GM23338 (cell line): ENCODE measurements at regions not wholly inside any gene's neighbourhood (a gene's known extent, or its start where the extent isn't known, plus 50 kb on each side); places are given as distances from the start of the nearest gene placed in this dataset.

ENCODE experiments used
- ATAC-seq: fragments of 200-7000 bp; cut with Tn5 transposase; 3 replicates; pipeline ENCODE4 v1.9.1; 2020
- DNase-seq: peaks from one replicate; pipeline ENCODE4 v3.0.0-alpha.2; 2015; ENCODE audit warnings: low spot score
- H2AFZ ChIP-seq: fragments of 200-600 bp; sonication (generic); 2 replicates; pipeline ENCODE4 v1.8.0; 2016; ENCODE audit warnings: antibody characterized with exemption, mild to moderate bottlenecking, moderate library complexity
- H3F3A ChIP-seq: fragments of 200-600 bp; sonication (generic); replicated peaks from 2 replicates; pipeline ENCODE4 v1.8.0; 2017; ENCODE audit warnings: antibody characterized with exemption, mixed run types, low read depth
- H3K27ac ChIP-seq: fragments of 200-600 bp; sonication (generic); 2 replicates; pipeline ENCODE4 v1.6.1; 2016; ENCODE audit warnings: low read depth
- H3K27me3 ChIP-seq: fragments of 200-600 bp; sonication (generic); 2 replicates; pipeline ENCODE4 v1.8.0; 2016; ENCODE audit warnings: mild to moderate bottlenecking, mixed run types, moderate library complexity; ENCODE audit not compliant: insufficient read depth
- H3K36me3 ChIP-seq: fragments of 200-600 bp; sonication (generic); 2 replicates; pipeline ENCODE4 v1.8.0; 2016; ENCODE audit warnings: mild to moderate bottlenecking; ENCODE audit not compliant: insufficient read depth
- H3K4me1 ChIP-seq: fragments of 200-600 bp; sonication (generic); 2 replicates; pipeline ENCODE4 v1.8.0; 2016; ENCODE audit warnings: mild to moderate bottlenecking, moderate library complexity; ENCODE audit not compliant: insufficient read depth
- H3K4me2 ChIP-seq: fragments of 200-600 bp; sonication (generic); 2 replicates; pipeline ENCODE4 v1.7.1; 2017; ENCODE audit warnings: mixed run types
- H3K4me3 ChIP-seq: fragments of 200-600 bp; sonication (generic); 2 replicates; pipeline ENCODE4 v1.6.1; 2016; ENCODE audit warnings: mixed run types
- H3K79me2 ChIP-seq: fragments of 200-600 bp; sonication (generic); replicated peaks from 2 replicates; pipeline ENCODE4 v1.8.0; 2017; ENCODE audit warnings: mild to moderate bottlenecking; ENCODE audit not compliant: insufficient read depth
- H3K9me2 ChIP-seq: fragments of 200-600 bp; sonication (generic); 2 replicates; pipeline ENCODE4 v1.8.0; 2017; ENCODE audit not compliant: insufficient read depth
- H4K20me1 ChIP-seq: fragments of 200-600 bp; sonication (generic); replicated peaks from 2 replicates; pipeline ENCODE4 v1.8.0; 2017; ENCODE audit warnings: mild to moderate bottlenecking; ENCODE audit not compliant: insufficient read depth
- H3K27ac Mint-ChIP-seq: 2 replicates; pipeline ENCODE4 v1.8.0; 2020; ENCODE audit warnings: inconsistent platforms, mild to moderate bottlenecking, moderate library complexity, mixed read lengths
- H3K27me3 Mint-ChIP-seq: 3 replicates; pipeline ENCODE4 v1.8.0; 2022; ENCODE audit warnings: low read depth, mild to moderate bottlenecking, moderate library complexity, mixed read lengths, inconsistent platforms; ENCODE audit not compliant: insufficient read depth, poor library complexity
- H3K36me3 Mint-ChIP-seq: 3 replicates; pipeline ENCODE4 v1.8.0; 2021; ENCODE audit warnings: low read depth, mild to moderate bottlenecking, inconsistent platforms, moderate library complexity, mixed read lengths
- H3K4me1 Mint-ChIP-seq: 3 replicates; pipeline ENCODE4 v1.8.0; 2020; ENCODE audit warnings: mild to moderate bottlenecking, inconsistent platforms, mixed read lengths
- H3K4me3 Mint-ChIP-seq: 3 replicates; pipeline ENCODE4 v1.8.0; 2021; ENCODE audit warnings: moderate library complexity, mild to moderate bottlenecking, inconsistent platforms, mixed read lengths
- H3K9me3 Mint-ChIP-seq: 3 replicates; pipeline ENCODE4 v1.8.0; 2020; ENCODE audit warnings: moderate library complexity, mild to moderate bottlenecking, inconsistent platforms, mixed read lengths
- CREB1 ChIP-seq: fragments of 250-450 bp; sonication (Bioruptor Pico); IDR thresholded peaks from 2 replicates; pipeline ENCODE4 v1.5.0; 2020; ENCODE audit warnings: low read depth, mild to moderate bottlenecking, moderate library complexity
- CTCF ChIP-seq, 2 experiments: fragments of 200-600 bp in 1 of 2; sonication (generic) in 1 of 2; conservative IDR thresholded peaks; 2 replicates each; pipeline versions ENCODE4 v1.5.1 to v1.6.1; 2016 to 2017; ENCODE audit warnings: antibody characterized with exemption in 2 of 2, low read depth in 2 of 2, mild to moderate bottlenecking in 2 of 2, moderate library complexity in 1 of 2
- ETS1 ChIP-seq: IDR thresholded peaks from 2 replicates; pipeline ENCODE4 v1.6.1; 2016; ENCODE audit warnings: antibody characterized with exemption
- EZH2 ChIP-seq: fragments of 200-600 bp; sonication (generic); IDR thresholded peaks from one replicate; pipeline ENCODE4 v1.8.0; 2017; ENCODE audit warnings: antibody characterized with exemption, mild to moderate bottlenecking, low read depth; ENCODE audit not compliant: unreplicated experiment
- EZH2phosphoT487 ChIP-seq: fragments of 200-600 bp; sonication (generic); IDR thresholded peaks from one replicate; pipeline ENCODE4 v1.8.1; 2018; ENCODE audit warnings: antibody characterized with exemption; ENCODE audit not compliant: unreplicated experiment
- JUNB ChIP-seq: IDR thresholded peaks from one replicate; pipeline ENCODE4 v1.6.1; 2016; ENCODE audit warnings: antibody characterized with exemption; ENCODE audit not compliant: unreplicated experiment
- NANOG ChIP-seq: IDR thresholded peaks from 2 replicates; pipeline ENCODE4 v1.6.1; 2016; ENCODE audit warnings: antibody characterized with exemption, borderline replicate concordance
- POLR2AphosphoS5 ChIP-seq: IDR thresholded peaks from 2 replicates; pipeline ENCODE4 v1.6.1; 2016; ENCODE audit warnings: antibody characterized with exemption, low read depth
- STAT1 ChIP-seq: IDR thresholded peaks from one replicate; pipeline ENCODE4 v1.6.1; 2016; ENCODE audit warnings: antibody characterized with exemption; ENCODE audit not compliant: unreplicated experiment
- ZNF114 ChIP-seq: fragments of 250-450 bp; sonication (Bioruptor Pico); IDR thresholded peaks from 2 replicates; pipeline ENCODE4 v1.5.0; 2020; ENCODE audit warnings: mild to moderate bottlenecking, moderate library complexity
- ZNF331 ChIP-seq: fragments of 250-450 bp; sonication (Bioruptor Pico); IDR thresholded peaks from 2 replicates; pipeline ENCODE4 v1.5.0; 2020; ENCODE audit warnings: low read depth, mild to moderate bottlenecking, moderate library complexity
- TF ChIP-seq, protein P1 (sequence below): IDR thresholded peaks from one replicate; pipeline ENCODE4 v1.6.1; 2018; ENCODE audit warnings: antibody characterized with exemption; ENCODE audit not compliant: unreplicated experiment
- TF ChIP-seq, protein P2 (sequence below): fragments of 250-450 bp; sonication (Bioruptor Pico); IDR thresholded peaks from 2 replicates; pipeline ENCODE4 v1.5.0; 2020; ENCODE audit warnings: mild to moderate bottlenecking, moderate library complexity

GRCh38 chr4:34182306-34182705 is 2062.0 kb downstream of the ARAP2 start:
- no peak overlapping the region for H3K4me2 ChIP-seq
- H2AFZ ChIP-seq: no peak overlapping the region
- no peaks in the 10 kb centered on the region for H4K20me1 ChIP-seq
- no peaks in the 10 kb centered on the region for H3F3A ChIP-seq
- H3K9me2 ChIP-seq: peaks cover 8% of the 10 kb centered on the region; the same call in 1 of the 2 replicates
- no peaks in the 10 kb centered on the region for H3K9me3 Mint-ChIP-seq
- peak overlapping the region; percentile 25; the same call in 1 of the 2 replicates for H3K27ac Mint-ChIP-seq
- no peaks in the 10 kb centered on the region for H3K27me3 ChIP-seq
- peaks cover 25% of the 10 kb centered on the region for H3K4me1 ChIP-seq
- H3K36me3 Mint-ChIP-seq: peaks cover 3% of the 10 kb centered on the region; the same call in 1 of the 3 replicates
- ATAC-seq: no peak
- H3K27me3 Mint-ChIP-seq: no peaks in the 10 kb centered on the region
- peaks cover 34% of the 10 kb centered on the region for H3K4me1 Mint-ChIP-seq
- no peak overlapping the region for H3K27ac ChIP-seq
- H3K4me3 ChIP-seq: no peak overlapping the region
- H3K4me3 Mint-ChIP-seq: no peak overlapping the region
- H3K79me2 ChIP-seq: no peaks in the 10 kb centered on the region
- no peak for TF ChIP-seq STAT1
- no peak for TF ChIP-seq EZH2
- no peak for TF ChIP-seq NANOG
- TF ChIP-seq ZNF331: no peak
- no peak for TF ChIP-seq EZH2phosphoT487
- TF ChIP-seq, protein P1, sequence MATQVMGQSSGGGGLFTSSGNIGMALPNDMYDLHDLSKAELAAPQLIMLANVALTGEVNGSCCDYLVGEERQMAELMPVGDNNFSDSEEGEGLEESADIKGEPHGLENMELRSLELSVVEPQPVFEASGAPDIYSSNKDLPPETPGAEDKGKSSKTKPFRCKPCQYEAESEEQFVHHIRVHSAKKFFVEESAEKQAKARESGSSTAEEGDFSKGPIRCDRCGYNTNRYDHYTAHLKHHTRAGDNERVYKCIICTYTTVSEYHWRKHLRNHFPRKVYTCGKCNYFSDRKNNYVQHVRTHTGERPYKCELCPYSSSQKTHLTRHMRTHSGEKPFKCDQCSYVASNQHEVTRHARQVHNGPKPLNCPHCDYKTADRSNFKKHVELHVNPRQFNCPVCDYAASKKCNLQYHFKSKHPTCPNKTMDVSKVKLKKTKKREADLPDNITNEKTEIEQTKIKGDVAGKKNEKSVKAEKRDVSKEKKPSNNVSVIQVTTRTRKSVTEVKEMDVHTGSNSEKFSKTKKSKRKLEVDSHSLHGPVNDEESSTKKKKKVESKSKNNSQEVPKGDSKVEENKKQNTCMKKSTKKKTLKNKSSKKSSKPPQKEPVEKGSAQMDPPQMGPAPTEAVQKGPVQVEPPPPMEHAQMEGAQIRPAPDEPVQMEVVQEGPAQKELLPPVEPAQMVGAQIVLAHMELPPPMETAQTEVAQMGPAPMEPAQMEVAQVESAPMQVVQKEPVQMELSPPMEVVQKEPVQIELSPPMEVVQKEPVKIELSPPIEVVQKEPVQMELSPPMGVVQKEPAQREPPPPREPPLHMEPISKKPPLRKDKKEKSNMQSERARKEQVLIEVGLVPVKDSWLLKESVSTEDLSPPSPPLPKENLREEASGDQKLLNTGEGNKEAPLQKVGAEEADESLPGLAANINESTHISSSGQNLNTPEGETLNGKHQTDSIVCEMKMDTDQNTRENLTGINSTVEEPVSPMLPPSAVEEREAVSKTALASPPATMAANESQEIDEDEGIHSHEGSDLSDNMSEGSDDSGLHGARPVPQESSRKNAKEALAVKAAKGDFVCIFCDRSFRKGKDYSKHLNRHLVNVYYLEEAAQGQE: no peak
- TF ChIP-seq CTCF (conservative IDR thresholded peaks at IDR 0.05; ENCODE audit: low read depth in 2 of 2): no peak
- TF ChIP-seq, protein P2, sequence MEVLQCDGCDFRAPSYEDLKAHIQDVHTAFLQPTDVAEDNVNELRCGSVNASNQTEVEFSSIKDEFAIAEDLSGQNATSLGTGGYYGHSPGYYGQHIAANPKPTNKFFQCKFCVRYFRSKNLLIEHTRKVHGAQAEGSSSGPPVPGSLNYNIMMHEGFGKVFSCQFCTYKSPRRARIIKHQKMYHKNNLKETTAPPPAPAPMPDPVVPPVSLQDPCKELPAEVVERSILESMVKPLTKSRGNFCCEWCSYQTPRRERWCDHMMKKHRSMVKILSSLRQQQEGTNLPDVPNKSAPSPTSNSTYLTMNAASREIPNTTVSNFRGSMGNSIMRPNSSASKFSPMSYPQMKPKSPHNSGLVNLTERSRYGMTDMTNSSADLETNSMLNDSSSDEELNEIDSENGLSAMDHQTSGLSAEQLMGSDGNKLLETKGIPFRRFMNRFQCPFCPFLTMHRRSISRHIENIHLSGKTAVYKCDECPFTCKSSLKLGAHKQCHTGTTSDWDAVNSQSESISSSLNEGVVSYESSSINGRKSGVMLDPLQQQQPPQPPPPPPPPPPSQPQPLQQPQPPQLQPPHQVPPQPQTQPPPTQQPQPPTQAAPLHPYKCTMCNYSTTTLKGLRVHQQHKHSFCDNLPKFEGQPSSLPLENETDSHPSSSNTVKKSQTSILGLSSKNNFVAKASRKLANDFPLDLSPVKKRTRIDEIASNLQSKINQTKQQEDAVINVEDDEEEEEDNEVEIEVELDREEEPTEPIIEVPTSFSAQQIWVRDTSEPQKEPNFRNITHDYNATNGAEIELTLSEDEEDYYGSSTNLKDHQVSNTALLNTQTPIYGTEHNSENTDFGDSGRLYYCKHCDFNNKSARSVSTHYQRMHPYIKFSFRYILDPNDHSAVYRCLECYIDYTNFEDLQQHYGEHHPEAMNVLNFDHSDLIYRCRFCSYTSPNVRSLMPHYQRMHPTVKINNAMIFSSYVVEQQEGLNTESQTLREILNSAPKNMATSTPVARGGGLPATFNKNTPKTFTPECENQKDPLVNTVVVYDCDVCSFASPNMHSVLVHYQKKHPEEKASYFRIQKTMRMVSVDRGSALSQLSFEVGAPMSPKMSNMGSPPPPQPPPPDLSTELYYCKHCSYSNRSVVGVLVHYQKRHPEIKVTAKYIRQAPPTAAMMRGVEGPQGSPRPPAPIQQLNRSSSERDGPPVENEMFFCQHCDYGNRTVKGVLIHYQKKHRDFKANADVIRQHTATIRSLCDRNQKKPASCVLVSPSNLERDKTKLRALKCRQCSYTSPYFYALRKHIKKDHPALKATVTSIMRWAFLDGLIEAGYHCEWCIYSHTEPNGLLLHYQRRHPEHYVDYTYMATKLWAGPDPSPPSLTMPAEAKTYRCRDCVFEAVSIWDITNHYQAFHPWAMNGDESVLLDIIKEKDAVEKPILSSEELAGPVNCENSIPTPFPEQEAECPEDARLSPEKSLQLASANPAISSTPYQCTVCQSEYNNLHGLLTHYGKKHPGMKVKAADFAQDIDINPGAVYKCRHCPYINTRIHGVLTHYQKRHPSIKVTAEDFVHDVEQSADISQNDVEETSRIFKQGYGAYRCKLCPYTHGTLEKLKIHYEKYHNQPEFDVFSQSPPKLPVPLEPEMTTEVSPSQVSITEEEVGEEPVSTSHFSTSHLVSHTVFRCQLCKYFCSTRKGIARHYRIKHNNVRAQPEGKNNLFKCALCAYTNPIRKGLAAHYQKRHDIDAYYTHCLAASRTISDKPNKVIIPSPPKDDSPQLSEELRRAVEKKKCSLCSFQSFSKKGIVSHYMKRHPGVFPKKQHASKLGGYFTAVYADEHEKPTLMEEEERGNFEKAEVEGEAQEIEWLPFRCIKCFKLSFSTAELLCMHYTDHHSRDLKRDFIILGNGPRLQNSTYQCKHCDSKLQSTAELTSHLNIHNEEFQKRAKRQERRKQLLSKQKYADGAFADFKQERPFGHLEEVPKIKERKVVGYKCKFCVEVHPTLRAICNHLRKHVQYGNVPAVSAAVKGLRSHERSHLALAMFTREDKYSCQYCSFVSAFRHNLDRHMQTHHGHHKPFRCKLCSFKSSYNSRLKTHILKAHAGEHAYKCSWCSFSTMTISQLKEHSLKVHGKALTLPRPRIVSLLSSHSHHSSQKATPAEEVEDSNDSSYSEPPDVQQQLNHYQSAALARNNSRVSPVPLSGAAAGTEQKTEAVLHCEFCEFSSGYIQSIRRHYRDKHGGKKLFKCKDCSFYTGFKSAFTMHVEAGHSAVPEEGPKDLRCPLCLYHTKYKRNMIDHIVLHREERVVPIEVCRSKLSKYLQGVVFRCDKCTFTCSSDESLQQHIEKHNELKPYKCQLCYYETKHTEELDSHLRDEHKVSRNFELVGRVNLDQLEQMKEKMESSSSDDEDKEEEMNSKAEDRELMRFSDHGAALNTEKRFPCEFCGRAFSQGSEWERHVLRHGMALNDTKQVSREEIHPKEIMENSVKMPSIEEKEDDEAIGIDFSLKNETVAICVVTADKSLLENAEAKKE (CRISPR knock-in tag): no peak
- no peak for TF ChIP-seq CREB1
- no peak for TF ChIP-seq JUNB
- no peak for TF ChIP-seq ZNF114
- no peak for TF ChIP-seq ETS1
- no peak for TF ChIP-seq POLR2AphosphoS5
- DNase-seq: no peak
- H3K36me3 ChIP-seq: no peaks in the 10 kb centered on the region
